ENCODE measurements at regions not wholly inside any gene's neighbourhood (a gene's known extent, or its start where the extent isn't known, plus 50 kb on each side); places are given as distances from the start of the nearest gene placed in this dataset.

DNA sequence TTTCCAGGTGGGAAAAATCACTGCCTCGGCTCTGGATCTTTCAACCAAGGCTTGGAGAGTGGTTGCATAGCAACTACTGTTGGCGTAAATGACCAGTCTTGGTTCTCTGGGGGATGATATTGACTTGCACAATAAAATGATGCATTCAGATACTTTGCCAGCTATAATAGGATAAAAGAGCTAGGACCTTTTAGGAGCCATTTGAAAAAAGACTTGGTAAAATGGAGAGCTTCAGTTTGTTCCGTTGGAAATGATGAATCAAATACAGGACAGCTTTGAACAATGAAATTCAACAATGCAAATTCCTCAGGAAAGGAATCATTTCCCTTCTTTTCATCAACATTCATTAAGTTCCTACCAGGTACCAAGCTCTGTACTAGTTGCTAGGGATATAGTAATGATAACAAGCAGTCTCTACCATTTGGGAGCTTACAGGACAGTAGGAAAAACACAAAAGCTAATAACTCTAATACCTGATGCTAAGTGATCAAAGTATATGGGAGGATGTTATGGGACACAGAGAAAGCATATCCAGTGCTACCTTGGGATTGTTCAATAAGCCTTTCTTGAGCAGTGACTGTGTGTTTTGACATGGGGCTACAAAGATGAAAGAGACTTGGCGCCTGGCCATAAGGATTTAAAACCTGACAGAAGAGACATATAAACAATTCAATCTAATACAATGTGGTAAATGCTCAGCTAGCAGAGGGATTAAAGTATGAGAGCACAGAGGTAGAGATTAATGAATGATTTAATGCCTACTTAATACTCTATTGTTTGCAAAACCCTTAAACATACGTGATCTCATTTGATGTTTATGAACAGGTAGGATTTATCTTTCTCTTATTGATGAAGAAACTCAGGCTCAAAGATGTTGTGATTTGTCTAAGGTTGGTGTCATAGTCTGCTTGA, 110.7 kb downstream of the QPCT start:
- TF ChIP-seq, protein P1, sequence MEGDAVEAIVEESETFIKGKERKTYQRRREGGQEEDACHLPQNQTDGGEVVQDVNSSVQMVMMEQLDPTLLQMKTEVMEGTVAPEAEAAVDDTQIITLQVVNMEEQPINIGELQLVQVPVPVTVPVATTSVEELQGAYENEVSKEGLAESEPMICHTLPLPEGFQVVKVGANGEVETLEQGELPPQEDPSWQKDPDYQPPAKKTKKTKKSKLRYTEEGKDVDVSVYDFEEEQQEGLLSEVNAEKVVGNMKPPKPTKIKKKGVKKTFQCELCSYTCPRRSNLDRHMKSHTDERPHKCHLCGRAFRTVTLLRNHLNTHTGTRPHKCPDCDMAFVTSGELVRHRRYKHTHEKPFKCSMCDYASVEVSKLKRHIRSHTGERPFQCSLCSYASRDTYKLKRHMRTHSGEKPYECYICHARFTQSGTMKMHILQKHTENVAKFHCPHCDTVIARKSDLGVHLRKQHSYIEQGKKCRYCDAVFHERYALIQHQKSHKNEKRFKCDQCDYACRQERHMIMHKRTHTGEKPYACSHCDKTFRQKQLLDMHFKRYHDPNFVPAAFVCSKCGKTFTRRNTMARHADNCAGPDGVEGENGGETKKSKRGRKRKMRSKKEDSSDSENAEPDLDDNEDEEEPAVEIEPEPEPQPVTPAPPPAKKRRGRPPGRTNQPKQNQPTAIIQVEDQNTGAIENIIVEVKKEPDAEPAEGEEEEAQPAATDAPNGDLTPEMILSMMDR (IDR thresholded peaks at IDR 0.05): no peak
- TF ChIP-seq POLR2AphosphoS5 (IDR thresholded peaks at IDR 0.05): peak in 1 of 2 donors; percentile 10
- no peak for TF ChIP-seq POLR2A (IDR thresholded peaks at IDR 0.05; ENCODE audit: low read depth)

Measured in esophagus muscularis mucosa (tissue), 3 donors.